GM18519 (cell line): ENCODE measurements at regions not wholly inside any gene's neighbourhood (a gene's known extent, or its start where the extent isn't known, plus 50 kb on each side); places are given as distances from the start of the nearest gene placed in this dataset.

Experiments used
- ATAC-seq: cut with Tn5 transposase; IDR thresholded peaks from one replicate; pipeline ENCODE4 v1.9.1; 2021; ENCODE audit warnings: mild to moderate bottlenecking, moderate library complexity; ENCODE audit not compliant: unreplicated experiment, low FRiP score

DNA sequence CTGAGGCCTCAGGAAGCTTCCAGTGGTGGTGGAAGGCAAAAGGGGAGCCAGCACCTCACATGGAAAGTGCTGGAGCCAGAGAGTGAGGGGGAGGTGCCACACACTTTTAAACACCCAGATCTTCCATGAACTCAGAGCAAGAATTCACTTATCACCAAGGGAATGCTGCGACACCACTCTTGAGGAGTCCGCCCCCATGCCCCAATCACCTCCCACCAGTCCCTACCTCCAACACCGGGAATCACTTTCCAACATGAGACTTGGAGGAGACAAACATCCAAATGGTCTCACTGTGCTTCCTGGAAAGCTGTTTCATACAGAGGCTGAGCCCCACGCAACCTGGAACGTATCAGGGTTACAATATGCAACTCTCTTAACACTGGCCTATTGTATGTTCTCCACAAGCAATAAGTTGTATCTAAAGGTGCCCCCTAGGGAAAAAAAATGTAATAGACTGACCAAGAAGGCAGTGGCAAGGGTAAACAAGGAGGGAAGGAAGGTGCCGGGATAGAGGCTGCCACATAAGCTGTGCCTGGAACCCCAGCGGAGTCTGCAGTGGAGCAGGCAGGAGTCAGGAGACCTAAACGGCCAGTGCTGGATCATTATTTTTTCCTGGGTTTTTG lies 106.7 kb upstream of the FOXF1 start:
- no peak for ATAC-seq

DNA sequence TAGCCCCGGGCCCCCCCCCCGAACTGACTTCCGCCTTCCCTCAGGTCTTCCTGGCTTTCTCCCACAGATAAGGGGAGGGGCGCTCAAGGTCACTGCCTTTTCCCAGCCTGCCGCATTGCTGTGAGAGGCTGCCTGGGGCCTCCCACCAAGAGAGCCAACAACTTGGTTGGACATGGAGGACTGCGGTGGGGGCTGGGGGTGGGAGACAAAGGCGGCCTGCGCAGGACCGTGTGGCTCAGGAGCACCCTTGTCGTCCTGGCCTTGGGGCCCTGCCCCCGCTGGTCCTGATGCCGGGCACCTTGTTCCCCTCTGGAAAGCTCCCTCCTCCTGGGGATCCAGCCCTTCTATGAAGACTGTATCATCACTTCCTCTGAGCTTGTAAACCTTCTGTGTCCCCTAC lies 105.6 kb upstream of the FOXF1 start:
- no peak for ATAC-seq

DNA sequence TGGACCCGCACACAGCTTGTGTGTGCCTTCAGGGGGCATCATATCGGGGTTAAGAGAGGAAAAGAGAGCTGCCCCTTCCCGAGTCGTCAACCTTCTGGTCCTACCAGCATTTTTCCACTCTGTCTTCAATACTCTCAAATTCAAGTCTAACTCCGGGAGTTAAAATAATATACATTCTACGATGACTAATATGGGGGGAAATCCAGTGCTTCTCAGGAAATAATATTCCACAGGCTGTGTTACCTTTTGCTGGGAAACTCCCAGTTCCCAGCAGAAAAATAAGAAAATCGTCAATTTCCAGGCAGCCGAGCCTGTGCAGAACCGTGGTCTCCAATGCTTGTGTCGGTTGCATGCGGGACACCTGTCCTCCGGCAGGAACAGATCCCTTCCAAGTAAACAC lies 105.0 kb upstream of the FOXF1 start:
- ATAC-seq, result no peak

DNA sequence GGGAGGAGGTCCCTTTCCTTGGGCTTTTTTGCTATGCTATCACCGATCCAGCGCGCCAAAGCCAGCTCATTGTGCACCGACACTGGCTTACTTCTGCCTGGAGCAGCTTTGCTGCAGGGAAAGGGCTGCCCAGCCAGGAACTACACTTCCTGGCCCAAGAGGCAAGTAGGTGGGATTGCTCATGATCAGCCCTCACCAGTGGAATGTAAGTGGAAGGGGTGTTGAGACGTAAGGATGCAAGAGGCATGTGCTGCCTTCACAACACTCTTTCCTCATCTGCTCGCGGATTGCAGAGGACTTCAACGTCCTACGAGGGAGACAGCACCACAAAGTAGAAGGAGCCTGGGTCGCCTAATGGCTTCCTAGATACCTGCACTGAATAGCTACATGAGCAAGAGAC lies 104.3 kb upstream of the FOXF1 start:
- ATAC-seq, result no peak

DNA sequence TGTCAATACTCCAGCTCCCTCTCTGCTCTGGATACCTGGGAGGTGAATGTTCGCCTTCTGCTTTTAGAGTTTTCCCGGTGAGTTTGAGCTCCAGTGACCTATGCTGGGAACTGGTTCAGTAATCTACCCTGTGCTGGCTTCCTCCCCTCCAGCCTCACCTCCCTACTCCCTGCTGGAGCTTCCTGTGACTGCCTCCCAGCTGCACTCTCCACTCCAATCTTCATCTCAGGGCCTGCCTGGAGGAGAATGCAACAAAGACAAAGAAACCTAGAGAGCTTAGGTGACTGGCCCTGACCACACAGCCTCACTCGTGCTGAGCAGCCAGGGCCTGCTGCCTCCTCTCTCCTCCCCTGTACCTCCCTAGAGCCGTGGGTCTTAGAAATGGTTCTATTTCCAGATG lies 101.6 kb upstream of the FOXF1 start:
- no peak for ATAC-seq

DNA sequence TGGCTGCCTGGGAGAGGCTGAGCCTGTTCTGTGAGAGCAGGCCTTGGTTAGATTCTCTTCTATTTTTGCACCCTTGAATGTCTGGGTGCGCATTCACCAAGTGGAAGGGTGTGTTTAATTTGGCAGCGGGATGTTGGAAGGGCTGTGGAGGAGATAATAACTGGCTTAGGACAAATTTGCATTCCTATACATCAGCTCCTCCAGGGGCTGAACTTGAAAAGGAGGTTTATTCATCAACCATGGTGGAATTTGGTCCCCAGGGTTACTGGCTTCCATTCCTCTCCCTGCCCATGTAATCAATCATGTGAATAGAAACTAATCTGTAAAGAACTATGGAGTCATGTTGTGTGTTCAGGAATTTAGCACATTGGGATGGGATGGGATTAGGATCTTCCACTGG lies 100.2 kb upstream of the FOXF1 start:
- ATAC-seq, result no peak

DNA sequence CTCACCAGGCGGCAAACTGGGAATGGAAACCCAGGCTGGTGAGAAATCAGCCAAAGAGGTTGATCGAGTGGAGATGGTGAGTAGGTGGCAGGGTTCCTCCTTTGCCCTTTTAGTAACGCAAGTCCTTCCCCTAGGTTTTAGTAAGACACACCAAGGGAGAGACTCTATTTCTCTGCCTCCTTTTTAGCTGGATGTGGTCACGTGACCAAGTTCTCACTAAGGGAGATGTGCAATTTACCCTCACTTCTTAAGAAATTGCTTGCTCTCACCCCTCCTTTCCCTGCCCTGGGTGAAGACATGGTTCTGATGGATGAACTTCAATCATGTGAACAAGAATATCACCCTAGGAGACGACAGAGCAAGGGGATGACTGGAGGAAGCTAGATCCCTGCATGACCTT lies 99.8 kb upstream of the FOXF1 start:
- no peak for ATAC-seq

DNA sequence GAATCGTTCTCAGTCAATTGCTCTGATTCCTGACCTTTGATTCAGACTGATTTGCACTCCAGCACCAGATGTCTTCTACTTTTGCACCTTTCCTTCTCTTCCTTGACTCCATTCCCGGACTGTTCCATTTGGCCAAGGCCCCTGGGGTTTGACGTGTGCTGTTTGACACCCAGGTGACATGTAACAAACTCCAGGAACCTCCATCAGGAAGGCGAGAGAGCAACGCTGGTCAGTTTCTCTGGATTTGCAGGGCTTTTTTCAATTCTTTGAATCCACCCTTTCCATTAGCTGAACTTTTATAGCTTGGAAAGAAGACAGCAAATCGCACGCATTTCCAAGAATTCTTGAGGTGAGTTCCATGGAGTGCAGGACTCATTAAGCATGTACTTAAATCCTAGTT lies 98.4 kb upstream of the FOXF1 start:
- no peak for ATAC-seq

DNA sequence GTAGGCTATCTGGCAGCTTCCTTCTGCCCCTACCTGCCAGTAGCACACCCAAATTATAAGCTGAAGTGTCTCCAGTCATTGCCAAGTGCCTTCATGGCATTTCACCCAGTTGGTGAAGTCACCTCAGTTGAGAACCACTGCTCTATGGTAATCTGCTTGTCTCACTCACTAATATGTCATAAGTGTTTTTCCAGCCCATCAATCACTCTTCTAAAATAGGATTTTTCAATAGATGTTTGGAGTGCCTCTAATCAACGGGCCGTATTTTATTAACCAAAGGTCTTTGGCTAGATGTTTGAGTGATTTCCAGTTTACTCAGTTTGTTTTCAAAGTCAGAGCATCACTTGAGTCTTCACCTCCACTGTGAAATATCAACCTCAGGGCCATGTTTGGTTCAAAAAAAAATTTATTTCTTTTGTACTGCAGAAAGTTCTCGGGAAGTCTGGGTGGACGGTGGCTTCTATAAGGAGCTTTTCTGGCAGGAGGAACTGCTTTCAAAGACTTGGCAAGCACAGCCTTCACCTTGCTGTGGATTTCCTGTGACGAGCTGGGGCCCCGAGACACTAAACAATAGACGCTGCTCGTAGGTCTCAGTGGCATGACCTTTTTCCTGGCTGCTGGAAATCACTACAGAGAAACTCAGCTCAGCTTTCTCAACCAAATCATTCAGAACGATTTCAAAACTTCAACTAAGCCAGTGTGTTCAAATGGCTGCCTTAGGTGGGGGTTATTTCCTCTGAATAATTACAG lies 95.2 kb upstream of the FOXF1 start:
- no peak for ATAC-seq

DNA sequence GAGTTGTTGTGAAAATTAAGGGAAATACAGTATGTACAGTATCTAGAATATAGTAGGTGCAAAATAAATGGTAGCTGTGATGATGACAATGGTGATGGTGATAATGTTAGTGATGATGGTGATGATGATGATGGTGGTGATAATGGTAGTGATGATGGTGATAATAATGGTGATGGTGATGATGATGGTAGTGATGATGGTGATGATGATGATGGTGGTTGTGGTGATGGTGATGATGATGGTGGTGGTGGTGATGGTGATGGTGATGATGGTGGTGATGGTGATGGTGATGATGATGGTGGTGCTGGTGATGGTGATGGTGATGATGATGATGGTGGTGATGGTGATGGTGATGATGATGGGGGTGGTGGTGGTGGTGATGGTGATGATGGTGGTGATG lies 91.3 kb upstream of the FOXF1 start:
- ATAC-seq, result no peak

DNA sequence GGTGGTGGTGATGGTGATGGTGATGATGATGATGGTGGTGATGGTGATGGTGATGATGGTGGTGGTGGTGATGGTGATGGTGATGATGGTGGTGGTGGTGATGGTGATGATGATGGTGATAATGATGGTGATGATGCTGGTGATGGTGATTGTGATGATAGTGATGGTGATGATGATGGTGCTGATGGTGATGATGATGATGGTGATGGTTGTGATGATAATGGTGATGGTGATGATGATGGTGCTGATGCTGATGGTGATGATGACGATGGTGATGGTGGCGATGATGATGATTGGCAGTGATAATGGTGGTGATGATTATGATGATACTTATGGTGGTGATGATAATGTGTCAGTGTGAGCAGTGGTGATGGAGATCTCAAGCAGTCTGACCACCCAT lies 90.8 kb upstream of the FOXF1 start:
- no peak for ATAC-seq

DNA sequence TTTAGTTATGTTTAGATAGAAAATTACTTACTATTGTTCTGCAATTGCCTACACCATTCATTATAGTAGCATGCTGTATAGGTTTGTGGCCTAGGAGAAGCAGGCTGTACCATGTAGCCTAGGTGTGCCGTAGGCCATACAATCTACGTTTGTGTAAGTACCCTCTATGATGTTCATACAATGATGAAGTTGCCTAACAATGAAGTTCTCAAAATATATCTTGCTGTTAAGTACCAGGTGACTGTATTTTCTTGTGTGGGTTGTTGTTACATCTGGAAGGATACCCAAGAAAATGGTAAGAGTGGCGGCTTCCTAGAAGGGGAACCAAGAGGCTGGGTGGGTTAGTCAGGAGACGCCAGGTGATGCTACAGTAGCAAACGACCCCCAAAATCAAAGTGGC lies 88.3 kb upstream of the FOXF1 start:
- ATAC-seq, result no peak

DNA sequence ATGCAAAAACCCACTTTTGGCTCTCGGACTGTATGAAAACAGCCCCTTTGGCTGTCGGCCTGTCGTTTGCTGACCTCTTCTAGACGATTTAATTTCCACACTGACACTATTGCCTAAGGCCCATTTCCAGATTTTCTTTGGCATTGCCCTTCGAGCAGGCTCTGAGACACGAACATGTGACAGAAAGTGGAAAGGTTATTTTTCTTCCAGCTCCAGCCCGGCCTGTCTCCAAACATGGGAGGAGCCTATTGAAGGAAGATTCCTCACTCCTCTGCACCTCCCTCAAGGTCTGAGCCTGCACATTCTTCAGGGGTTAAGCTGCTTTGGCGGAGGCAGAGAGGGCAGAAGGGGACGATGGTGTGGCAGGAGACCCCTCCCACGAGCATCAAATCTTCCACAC lies 85.9 kb upstream of the FOXF1 start:
- no peak for ATAC-seq

DNA sequence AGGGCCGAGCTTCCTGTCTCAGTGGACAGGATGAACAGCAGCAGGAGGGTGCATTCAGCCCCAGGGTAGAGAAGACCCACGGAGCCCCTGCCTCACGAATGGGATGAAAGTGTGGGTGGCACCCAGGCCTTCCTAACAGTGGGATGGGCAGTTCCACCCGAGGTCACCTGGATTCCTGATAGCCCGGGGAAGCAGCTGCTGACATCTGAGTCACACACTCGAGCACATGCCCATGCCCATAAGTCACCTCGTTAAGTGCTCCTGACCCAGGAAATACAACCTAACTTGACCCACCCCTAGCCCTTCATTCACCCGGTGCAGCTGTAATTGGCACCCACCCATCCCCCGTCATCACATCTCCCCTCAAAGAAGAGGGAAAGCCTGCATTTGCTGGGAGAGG lies 85.3 kb upstream of the FOXF1 start:
- no peak for ATAC-seq

DNA sequence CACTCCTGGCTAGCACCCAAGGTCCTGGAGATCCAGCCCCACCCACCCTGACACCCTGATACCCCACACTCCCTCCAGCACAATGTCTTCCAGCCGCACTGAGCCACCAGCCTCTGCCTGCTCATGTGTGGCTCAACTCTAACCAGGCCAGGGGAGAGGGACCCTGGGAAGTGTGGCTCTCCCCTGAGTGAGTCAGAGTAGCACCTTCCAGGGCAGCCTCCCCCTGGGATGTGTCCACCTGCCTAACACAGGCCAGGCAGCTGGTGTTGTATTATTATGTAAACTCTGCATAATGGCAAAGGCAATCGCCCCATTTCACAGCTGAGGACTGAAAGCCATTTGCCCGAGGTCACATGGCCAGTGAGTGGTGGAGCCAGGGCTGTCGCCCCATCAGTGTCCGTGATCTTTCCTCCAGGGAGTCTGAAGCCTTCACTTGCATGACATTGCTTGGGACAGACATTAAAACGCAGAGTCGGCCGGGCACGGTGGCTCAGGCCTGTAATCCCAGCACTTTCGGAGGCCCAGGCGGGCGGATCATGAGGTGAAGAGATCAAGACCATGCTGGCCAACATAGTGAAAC lies 84.2 kb upstream of the FOXF1 start:
- no peak for ATAC-seq

DNA sequence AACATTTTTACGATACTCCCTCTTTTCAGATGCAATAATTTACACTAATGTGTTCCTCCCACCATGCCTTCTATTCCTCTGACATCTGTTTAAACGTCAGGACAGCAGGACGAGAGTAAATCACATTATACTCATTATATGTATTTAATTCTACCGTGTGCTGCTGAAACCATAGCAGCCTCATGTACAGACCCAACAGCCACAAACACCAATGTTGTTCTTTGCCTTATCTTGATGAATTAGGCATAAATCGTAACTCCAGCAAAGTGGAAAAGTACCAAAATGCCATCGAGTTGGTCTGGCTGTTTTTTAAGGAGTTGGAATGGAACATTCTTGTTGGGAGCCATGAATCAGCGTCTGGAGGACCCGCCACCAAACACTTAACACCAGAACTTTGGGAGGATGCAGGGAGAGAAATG lies 82.9 kb upstream of the FOXF1 start:
- no peak for ATAC-seq

DNA sequence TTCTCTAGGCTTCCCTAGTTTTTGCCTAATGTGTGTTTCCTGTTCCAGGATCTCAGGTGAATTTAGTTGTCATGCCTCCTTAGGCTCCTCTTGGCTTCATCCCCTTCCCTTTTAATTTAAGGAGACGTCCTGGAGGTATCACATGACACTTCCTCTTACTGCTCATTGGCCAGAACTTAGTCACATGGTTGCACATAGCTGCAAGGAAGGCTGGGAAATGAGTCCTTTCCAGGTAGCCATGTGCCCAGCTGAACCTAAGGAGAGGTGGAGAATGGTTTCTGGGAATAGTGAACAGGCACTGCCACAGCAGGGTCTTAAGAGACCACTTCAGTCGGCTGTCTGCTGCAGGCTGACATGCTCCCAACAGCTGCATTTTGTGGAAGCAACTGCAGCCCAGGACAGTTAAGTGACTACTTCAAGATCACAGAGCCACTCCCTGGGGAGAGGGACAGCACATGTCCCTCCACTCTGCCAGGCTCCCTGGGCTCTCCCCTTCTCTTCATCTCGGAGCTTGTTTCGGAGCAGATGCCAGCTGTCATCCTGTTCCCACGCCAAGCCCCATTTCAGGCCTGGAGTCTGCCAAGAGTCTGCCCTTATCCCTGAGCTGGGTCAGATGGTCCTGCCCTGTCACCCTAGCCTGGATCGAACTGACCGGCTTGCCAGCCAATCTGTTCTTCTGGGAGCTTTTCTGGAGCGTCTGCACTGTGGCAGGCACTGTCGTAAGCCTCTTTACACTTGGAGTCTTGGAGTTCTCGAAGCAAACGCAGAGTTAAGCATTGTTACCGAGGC lies 81.4 kb upstream of the FOXF1 start:
- no peak for ATAC-seq

DNA sequence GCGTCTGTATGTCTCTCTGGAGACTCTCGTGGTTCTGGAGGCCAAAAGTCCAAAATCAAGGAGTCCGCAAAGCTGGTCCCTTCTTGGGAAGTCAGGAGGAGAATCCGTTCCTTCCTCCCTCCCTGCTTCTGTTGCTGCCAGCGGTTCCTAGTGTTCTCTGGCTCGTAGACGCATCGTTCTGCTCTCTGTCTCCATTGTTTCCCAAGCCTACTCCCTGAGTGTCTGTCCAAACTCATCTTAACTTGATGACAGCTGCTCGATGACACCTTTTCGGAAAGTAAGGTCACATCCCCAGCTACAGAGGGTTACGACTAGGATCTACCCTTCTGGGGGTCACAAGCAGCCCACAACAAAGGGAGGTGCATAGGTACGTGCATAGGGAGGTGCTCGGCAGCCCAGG lies 80.7 kb upstream of the FOXF1 start:
- no peak for ATAC-seq

DNA sequence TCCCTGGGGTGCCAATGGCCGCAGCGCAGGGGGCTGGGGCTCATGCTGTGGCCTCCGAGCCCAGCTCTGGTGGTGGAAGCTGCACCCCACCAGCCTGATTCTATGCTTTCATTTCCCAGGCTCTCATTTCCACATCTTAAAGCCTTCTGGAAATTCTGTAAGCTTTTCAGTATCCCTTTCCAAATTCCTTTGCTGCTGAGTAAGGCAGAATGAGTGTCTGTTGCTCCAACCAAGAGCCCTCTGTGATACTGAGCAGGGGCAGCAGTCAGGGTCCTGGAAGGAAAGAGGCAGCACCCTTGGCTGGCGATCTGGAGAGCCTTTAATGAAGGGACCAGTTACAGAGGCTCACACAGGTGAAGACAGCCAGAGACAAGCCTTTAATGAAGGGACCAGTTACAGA lies 79.5 kb upstream of the FOXF1 start:
- ATAC-seq, result no peak

DNA sequence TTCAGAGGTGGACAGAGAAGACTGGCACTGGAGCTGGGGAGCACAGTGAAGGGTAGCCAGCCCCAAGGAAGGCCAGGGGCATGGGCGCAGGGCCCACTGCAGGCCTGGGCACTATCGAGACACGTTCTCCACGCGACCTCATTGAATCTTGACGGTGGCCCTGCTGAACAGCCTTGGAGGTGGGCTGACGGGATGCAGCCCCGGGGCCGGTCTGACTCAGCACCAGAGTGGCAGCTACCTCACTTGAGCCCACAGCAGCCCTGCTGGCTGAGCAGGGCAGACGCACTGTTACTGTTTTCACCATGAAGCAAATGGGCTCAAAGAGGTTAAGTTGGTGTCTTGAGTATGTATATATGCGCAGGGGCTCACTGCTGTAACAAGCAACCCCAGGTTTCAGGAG lies 78.8 kb upstream of the FOXF1 start:
- no peak for ATAC-seq

DNA sequence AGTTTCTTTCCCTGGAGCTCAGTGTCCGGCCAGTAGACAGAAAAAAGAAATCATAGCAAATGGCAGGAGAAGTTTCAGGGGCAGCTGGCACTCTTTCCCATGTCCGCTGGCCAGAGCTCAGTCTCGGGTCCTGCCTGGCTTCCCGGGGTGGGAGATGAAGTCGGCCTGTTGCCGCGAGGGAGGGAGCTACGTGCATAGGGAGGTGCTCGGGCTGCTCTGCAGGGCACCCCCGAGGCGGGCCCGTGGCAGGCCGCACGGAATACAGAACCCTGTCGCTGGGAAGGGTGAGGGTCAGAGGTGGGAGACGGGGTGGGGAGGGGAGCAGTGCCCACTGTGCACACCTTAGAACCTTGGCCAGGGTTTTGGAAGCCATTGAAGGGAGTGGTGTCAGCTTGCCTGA lies 78.3 kb upstream of the FOXF1 start:
- ATAC-seq, result no peak
